CD1c-positive myeloid dendritic cell (primary cell): ENCODE measurements at regions not wholly inside any gene's neighbourhood (a gene's known extent, or its start where the extent isn't known, plus 50 kb on each side); places are given as distances from the start of the nearest gene placed in this dataset.
"Not testable (repeated sequence)": the region's sequence is repeated elsewhere in the genome, so short reads cannot be mapped to it uniquely, and the experiment has no call there.

Source experiments
- DNase-seq: peaks from one replicate; pipeline ENCODE4 v3.0.0-alpha.2; 2016; ENCODE audit errors: extremely low spot score

GRCh38 chr9:78713614-78714405 lies 416.9 kb downstream of the PSAT1 start:
- no peak for DNase-seq

DNA sequence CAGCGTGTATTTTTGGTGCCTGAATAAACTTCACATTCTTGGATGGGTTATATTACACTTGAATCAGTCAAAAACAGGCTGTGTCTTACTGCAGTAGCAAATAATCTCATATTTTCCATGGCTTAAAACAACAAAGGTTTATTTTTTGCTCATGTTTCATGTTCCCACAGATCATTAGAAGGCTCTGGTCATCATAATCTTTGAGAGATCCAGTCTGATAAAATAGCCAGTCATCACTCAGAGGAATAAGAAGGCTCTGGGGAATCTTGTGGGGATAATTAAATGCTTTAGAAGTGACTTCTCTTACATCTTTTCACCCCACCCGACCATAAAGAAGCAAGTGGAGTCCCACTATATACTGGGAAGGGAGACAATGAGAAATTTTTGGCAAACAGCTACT lies 417.7 kb downstream of the PSAT1 start:
- DNase-seq: no peak

GRCh38 chr9:78719029-78719428 lies 422.1 kb downstream of the PSAT1 start:
- DNase-seq: not testable (repeated sequence)

- no peak for DNase-seq
Observed at GRCh38 chr9:78724896-78725295, 428.0 kb downstream of the PSAT1 start.

DNA sequence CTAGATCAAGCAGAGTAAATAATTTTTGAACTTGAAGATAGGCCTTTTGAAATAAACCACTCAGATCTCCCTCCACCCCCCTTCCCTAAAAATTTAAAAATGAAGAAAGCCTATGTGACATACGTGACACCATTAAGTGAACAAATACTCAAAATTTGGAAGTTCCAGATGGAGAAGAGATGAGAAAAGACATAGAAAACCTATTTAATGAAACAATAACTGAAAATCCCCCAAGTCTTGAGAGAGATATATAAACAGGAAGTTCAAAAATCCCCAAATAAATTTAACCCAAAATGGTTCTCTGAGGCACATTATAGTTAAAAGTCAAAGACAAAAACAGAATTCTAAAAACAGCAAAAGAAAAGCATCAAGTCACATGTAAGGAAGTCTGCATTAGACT lies 428.6 kb downstream of the PSAT1 start:
- no peak for DNase-seq

- DNase-seq: no peak
Observed at GRCh38 chr9:78745331-78745730, 448.4 kb downstream of the PSAT1 start.

GRCh38 chr9:78746010-78746409 lies 449.1 kb downstream of the PSAT1 start:
- no peak for DNase-seq

DNA sequence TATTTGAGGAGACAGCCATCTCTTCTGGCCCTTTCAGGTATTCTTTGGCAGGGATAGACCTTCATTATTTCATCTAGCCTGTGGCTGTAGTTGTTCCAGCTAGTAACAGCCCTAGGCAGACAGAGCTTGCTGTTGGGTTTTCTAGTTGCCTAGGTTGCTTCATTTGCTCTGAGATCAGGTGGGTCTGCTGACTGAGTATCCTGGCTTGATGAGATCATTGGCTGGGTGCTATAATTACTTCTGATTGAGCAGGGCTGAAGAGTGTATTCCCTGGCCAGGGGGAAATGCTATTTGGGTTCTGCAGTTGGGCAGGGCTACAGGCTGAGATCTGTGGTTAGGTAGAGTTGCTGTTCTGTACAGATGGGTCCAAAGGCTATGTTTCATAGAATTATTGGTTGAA lies 456.1 kb downstream of the PSAT1 start:
- DNase-seq: no peak

DNA sequence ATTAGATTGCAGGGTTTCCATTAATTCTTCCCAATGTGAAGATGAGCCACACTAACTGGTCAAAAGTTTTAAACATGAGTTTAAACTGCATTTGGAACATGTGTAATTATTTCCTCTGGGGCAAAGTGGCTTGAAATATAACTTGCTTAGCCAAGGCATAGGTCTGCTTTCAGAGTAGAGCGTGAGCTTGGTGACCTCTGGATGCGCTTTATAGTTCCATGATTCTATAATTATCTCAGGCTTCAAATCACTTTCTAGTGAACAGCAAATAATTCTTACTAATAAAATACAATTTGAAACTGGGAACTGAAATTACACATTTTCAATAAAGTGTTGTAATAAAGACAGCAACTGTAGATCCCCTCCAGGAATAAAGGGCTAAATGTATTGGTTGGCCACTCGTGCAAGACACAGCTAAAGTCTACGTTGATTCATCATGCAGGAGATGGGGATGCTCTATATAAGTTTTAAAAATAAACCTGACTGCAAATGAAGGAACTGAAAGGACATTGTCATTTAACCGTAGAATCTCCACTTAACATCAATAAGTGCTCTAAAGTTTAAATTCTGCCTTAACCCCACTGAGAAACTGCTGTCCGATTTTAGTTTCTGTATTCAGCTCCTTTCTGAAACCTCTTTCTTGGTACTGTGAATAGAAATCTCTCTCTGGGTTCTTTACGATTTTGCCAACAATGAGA lies 460.0 kb downstream of the PSAT1 start:
- DNase-seq: no peak

- DNase-seq: no peak
Observed at GRCh38 chr9:78763424-78763823, 466.5 kb downstream of the PSAT1 start.

GRCh38 chr9:78765861-78766260 lies 468.9 kb downstream of the PSAT1 start:
- no peak for DNase-seq

DNA sequence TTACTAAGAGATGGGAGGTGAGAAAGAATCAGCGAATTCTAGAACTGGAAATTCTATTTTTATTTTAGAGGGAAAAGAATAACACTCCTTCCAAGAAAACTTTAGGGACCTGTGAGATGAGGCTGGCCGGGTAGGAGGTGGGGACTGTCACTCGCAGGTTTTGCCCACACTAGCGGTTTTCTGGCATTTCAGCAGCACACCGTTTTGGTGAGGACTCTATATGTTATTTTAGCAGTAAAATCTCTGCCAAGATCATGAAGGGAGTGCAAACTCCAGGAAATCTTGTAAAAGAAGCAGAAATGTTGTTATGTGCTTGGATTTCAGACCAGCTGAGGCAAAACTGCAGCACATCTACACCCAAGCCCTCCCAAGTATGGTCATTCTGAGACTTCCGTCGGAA lies 470.6 kb downstream of the PSAT1 start:
- no peak for DNase-seq

- no peak for DNase-seq
Observed at GRCh38 chr9:78769690-78770089, 472.8 kb downstream of the PSAT1 start.

- DNase-seq: no peak
Observed at GRCh38 chr9:78775211-78775610, 478.3 kb downstream of the PSAT1 start.

GRCh38 chr9:78775696-78776295 lies 478.9 kb downstream of the PSAT1 start:
- no peak for DNase-seq

- DNase-seq: no peak
Observed at GRCh38 chr9:78777747-78778146, 480.8 kb downstream of the PSAT1 start.

GRCh38 chr9:78778318-78778717 lies 481.4 kb downstream of the PSAT1 start:
- no peak for DNase-seq

GRCh38 chr9:78778861-78779374 lies 482.0 kb downstream of the PSAT1 start:
- DNase-seq: no peak

DNA sequence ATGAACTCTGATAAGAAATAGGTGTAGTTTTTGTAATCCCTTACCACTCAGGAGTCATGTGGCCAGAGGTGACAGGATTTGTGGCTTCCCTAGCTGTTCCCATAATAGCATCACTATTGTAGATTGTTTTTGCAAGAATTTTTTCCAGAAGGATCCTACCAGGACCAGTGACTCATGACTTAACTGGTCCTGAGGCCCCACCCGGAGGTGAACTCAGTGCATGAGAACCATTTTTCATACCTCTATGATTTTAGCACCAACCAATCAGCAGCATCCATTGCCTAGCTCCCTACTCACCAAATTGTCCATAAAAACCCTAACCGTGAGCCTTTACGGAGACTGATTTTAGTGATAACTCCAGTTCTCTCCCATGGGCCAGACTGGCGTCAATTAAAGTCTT lies 484.8 kb downstream of the PSAT1 start:
- no peak for DNase-seq

DNA sequence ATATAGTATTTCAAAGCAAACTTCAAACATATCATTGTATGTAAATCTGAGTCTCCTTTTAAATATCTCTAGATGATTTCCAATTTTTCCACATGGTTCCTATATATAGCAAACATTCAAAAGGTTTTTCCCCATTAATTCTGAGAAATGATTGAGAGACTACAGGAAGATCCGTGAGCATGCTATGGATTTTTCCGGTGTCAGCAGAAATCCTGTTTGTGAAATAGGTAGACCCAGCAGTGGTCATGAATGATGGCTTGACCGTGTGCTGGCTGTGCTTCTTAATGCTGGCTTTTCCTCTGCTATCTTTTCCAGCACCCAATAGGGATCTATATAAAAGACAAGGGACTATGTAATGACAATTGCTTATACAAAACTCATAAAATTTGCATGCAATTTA lies 485.3 kb downstream of the PSAT1 start:
- no peak for DNase-seq

DNA sequence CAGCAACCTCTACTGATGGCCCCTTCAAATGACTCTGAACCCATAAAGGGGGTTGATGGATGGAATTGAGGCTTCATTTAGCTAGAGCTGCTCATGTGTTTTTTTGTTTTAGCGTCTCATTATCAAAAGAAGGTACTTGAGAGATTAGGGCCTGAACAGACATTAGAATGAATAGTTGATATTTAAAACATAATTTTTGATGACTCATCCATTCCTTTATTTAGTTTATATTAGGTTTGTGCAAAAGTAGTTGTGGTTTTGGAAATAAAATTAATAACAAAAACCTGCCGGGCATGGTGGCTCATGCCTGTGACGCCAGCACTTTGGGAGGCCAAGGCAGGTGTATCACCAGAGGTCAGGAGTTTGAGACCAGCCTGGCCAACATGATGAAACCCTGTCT lies 485.9 kb downstream of the PSAT1 start:
- DNase-seq: no peak

- no peak for DNase-seq
Observed at GRCh38 chr9:78783743-78784142, 486.8 kb downstream of the PSAT1 start.

DNA sequence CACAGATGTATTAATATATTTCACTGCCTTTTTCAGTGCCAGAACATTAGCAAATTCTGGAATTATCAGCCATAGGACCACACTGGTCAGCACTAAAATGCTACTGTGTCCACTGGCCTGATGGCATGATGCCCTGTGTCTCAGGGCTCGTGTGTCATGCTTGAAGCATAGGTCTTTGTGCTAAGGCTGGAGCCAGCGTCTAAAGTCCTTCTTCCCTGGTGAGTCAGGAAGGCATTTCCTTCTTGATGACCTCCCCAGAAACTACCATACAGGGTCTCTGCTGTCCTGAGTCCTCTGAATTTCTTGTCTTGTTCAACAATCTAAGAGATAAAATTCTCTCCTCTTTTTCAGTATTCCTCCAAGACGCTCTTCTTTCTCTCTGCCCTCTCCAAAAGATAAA lies 489.9 kb downstream of the PSAT1 start:
- no peak for DNase-seq
